HEK293 (cell line): ENCODE measurements at regions not wholly inside any gene's neighbourhood (a gene's known extent, or its start where the extent isn't known, plus 50 kb on each side); places are given as distances from the start of the nearest gene placed in this dataset.

Source experiments
- CTCF ChIA-PET: fragments of 350-600 bp; formaldehyde crosslinking; extraction: SDS; loops from one replicate; lab custom pipeline; 2021; ENCODE audit warnings: antibody characterized with exemption; lab: Yijun Ruan, JAX
- POLR2A ChIA-PET: fragments of 300-600 bp; formaldehyde crosslinking; extraction: SDS; loops from one replicate; lab custom pipeline; 2020; ENCODE audit warnings: antibody characterized with exemption, inconsistent platforms; lab: Yijun Ruan, JAX
- H3K27ac ChIP-seq: fragments of 200-500 bp; sonication (Bioruptor generic); 2 replicates; pipeline ENCODE4 v1.5.1; 2014; ENCODE audit warnings: low read depth, low read length, control low read depth, inconsistent platforms; ENCODE audit errors: extremely low read depth
- H3K36me3 ChIP-seq, 2 experiments: fragments of 200-500 bp in 1 of 2; sonication (Bioruptor generic) in 1 of 2; 1 replicate in 1 of 2; 2 replicates in 1 of 2; pipeline ENCODE4 v1.5.1; 2014 to 2017; ENCODE audit warnings: inconsistent platforms in 2 of 2, low read length in 2 of 2; ENCODE audit not compliant: control insufficient read depth in 2 of 2, insufficient read depth in 1 of 2
- H3K4me1 ChIP-seq: fragments of 200-500 bp; sonication (Bioruptor generic); 2 replicates; pipeline ENCODE4 v1.5.1; 2014; ENCODE audit warnings: mild to moderate bottlenecking, low read length, inconsistent platforms; ENCODE audit not compliant: control insufficient read depth, insufficient read depth
- H3K4me3 ChIP-seq: 2 replicates; pipeline ENCODE4 v1.5.1; 2011; ENCODE audit warnings: low read depth, mild to moderate bottlenecking, control low read depth, low read length, moderate library complexity
- H3K9me3 ChIP-seq: fragments of 200-500 bp; sonication (Bioruptor generic); 2 replicates; pipeline ENCODE4 v1.5.1; 2014; ENCODE audit warnings: low read depth, low read length, inconsistent platforms; ENCODE audit not compliant: control insufficient read depth, insufficient read depth
- AEBP2 ChIP-seq: fragments of 450-650 bp; formaldehyde crosslinking; IDR thresholded peaks from 2 replicates; pipeline ENCODE4 v1.5.1; 2016; ENCODE audit warnings: missing biosample characterization, missing genetic modification characterization, borderline replicate concordance
- KLF10 ChIP-seq: fragments of 450-650 bp; IDR thresholded peaks from 2 replicates; pipeline ENCODE4 v1.5.1; 2018; ENCODE audit warnings: missing biosample characterization, mild to moderate bottlenecking, missing genetic modification characterization
- PRDM10 ChIP-seq: fragments of 450-650 bp; formaldehyde crosslinking; IDR thresholded peaks from 2 replicates; pipeline ENCODE4 v1.5.1; 2016; ENCODE audit warnings: missing biosample characterization, missing genetic modification characterization
- PRDM2 ChIP-seq: fragments of 450-650 bp; formaldehyde crosslinking; IDR thresholded peaks from 2 replicates; pipeline ENCODE4 v1.5.1; 2016; ENCODE audit warnings: missing biosample characterization, missing genetic modification characterization, borderline replicate concordance
- REST ChIP-seq: fragments of 450-650 bp; formaldehyde crosslinking; IDR thresholded peaks from 2 replicates; pipeline ENCODE4 v1.5.1; 2016; ENCODE audit warnings: missing biosample characterization, missing genetic modification characterization
- SCRT2 ChIP-seq: fragments of 450-650 bp; formaldehyde crosslinking; IDR thresholded peaks from 2 replicates; pipeline ENCODE4 v1.5.1; 2016; ENCODE audit warnings: missing biosample characterization, missing genetic modification characterization
- ZBTB20 ChIP-seq: fragments of 450-650 bp; formaldehyde crosslinking; IDR thresholded peaks from 2 replicates; pipeline ENCODE4 v1.5.1; 2016; ENCODE audit warnings: missing biosample characterization, missing genetic modification characterization
- ZNF24 ChIP-seq: fragments of 450-650 bp; formaldehyde crosslinking; IDR thresholded peaks from 2 replicates; pipeline ENCODE4 v1.5.1; 2016; ENCODE audit warnings: missing biosample characterization, missing genetic modification characterization
- ZNF324 ChIP-seq: fragments of 450-650 bp; formaldehyde crosslinking; IDR thresholded peaks from 2 replicates; pipeline ENCODE4 v1.5.1; 2016; ENCODE audit warnings: missing biosample characterization, missing genetic modification characterization
- ZNF362 ChIP-seq: fragments of 450-650 bp; formaldehyde crosslinking; IDR thresholded peaks from 2 replicates; pipeline ENCODE4 v1.5.1; 2016; ENCODE audit warnings: missing biosample characterization, missing genetic modification characterization
- ZNF426 ChIP-seq: fragments of 450-650 bp; formaldehyde crosslinking; IDR thresholded peaks from 2 replicates; pipeline ENCODE4 v1.5.1; 2017; ENCODE audit warnings: missing biosample characterization, missing genetic modification characterization, mild to moderate bottlenecking, inconsistent platforms, moderate library complexity
- ZNF433 ChIP-seq: fragments of 450-650 bp; formaldehyde crosslinking; IDR thresholded peaks from 2 replicates; pipeline ENCODE4 v1.5.1; 2016; ENCODE audit warnings: missing biosample characterization, missing genetic modification characterization, low read depth
- ZNF473 ChIP-seq: fragments of 450-650 bp; formaldehyde crosslinking; IDR thresholded peaks from 2 replicates; pipeline ENCODE4 v1.5.1; 2017; ENCODE audit warnings: missing biosample characterization, missing genetic modification characterization
- ZNF529 ChIP-seq: fragments of 450-650 bp; formaldehyde crosslinking; IDR thresholded peaks from 2 replicates; pipeline ENCODE4 v1.5.1; 2017; ENCODE audit warnings: missing genetic modification characterization, missing biosample characterization; ENCODE audit not compliant: insufficient replicate concordance
- ZNF544 ChIP-seq: fragments of 450-650 bp; formaldehyde crosslinking; IDR thresholded peaks from 2 replicates; pipeline ENCODE4 v1.5.0; 2017; ENCODE audit warnings: missing biosample characterization, missing genetic modification characterization
- ZNF555 ChIP-seq: fragments of 450-650 bp; formaldehyde crosslinking; conservative IDR thresholded peaks from 2 replicates; pipeline ENCODE4 v1.5.1; 2017; ENCODE audit warnings: missing biosample characterization, mild to moderate bottlenecking, missing genetic modification characterization, inconsistent platforms
- ZNF561 ChIP-seq: fragments of 450-650 bp; IDR thresholded peaks from 2 replicates; pipeline ENCODE4 v1.5.1; 2018; ENCODE audit warnings: missing biosample characterization, missing genetic modification characterization, borderline replicate concordance

- Histone ChIP-seq H3K9me3 (no peaks in the 10 kb centered on the region), H3K36me3 (no peaks in the 10 kb centered on the region), H3K4me1 (no peaks in the 10 kb centered on the region), H3K4me3 (no peak overlapping the region), H3K27ac (no peak overlapping the region)
- ChIA-PET POLR2A (no interaction called here), CTCF (no interaction called here)
- TF ChIP-seq ZNF555 (tag by site-specific recombination) (no peak), KLF10 (tag by site-specific recombination) (no peak), ZNF473 (tag by site-specific recombination) (no peak), ZBTB20 (tag by site-specific recombination) (no peak), PRDM10 (tag by site-specific recombination) (no peak), SCRT2 (tag by site-specific recombination) (no peak), ZNF561 (tag by site-specific recombination) (no peak), AEBP2 (no peak), ZNF544 (tag by site-specific recombination) (no peak), ZNF24 (tag by site-specific recombination) (no peak), PRDM2 (tag by site-specific recombination) (no peak), ZNF426 (tag by site-specific recombination) (no peak), ZNF529 (tag by site-specific recombination) (no peak), ZNF433 (tag by site-specific recombination) (no peak), ZNF362 (no peak), REST (tag by site-specific recombination) (no peak), ZNF324 (tag by site-specific recombination) (no peak)
Observed at GRCh38 chr16:54203384-54203783, 83.2 kb downstream of the IRX3 start.
